ENCODE measurements at regions not wholly inside any gene's neighbourhood (a gene's known extent, or its start where the extent isn't known, plus 50 kb on each side); places are given as distances from the start of the nearest gene placed in this dataset.

- no peak for TF ChIP-seq POLR2AphosphoS5 (IDR thresholded peaks at IDR 0.05)
- TF ChIP-seq CTCF (IDR thresholded peaks at IDR 0.05): no peak
- TF ChIP-seq POLR2A (IDR thresholded peaks at IDR 0.05): no peak
- no peak for TF ChIP-seq EP300 (IDR thresholded peaks at IDR 0.05)
Measured at GRCh38 chr2:186950694-186951093, 101.7 kb upstream of the ZSWIM2 start.

Measured in gastroesophageal sphincter (tissue), 3 donors.